GM12878 (cell line): ENCODE measurements at regions not wholly inside any gene's neighbourhood (a gene's known extent, or its start where the extent isn't known, plus 50 kb on each side); places are given as distances from the start of the nearest gene placed in this dataset.

Experiments
- ATAC-seq: fragments of 200-7000 bp; cut with Tn5 transposase; 3 replicates; pipeline ENCODE4 v1.9.1; 2020; ENCODE audit warnings: mild to moderate bottlenecking, moderate library complexity
- BruUV-seq: library from RNA; stranded (reverse); fragments of 400-500 nt; replicated peaks from 2 replicates; lab custom pipeline; 2021; lab: Mats Ljungman, UMichigan
- CTCF ChIA-PET: fragments of 300-600 bp; sonication (Branson Sonifier 250); formaldehyde crosslinking; extraction: SDS; loops from one replicate; lab custom pipeline; 2021; ENCODE audit warnings: inconsistent platforms; lab: Yijun Ruan, JAX
- POLR2A ChIA-PET: fragments of 350-600 bp; formaldehyde crosslinking; extraction: SDS; loops from one replicate; lab custom pipeline; 2021; ENCODE audit warnings: inconsistent platforms; lab: Charles Lee
- RAD21 ChIA-PET: fragments of 300-600 bp; sonication (Branson Sonifier 250); formaldehyde crosslinking; loops from one replicate; lab custom pipeline; 2023; ENCODE audit warnings: antibody characterized with exemption; ENCODE audit not compliant: unreplicated experiment; lab: Charles Lee
- SMC1A ChIA-PET: fragments of 300-600 bp; sonication (Branson Sonifier 250); formaldehyde crosslinking; loops from one replicate; lab custom pipeline; 2023; ENCODE audit not compliant: unreplicated experiment, uncharacterized antibody; lab: Charles Lee
- DNase-seq: peaks from one replicate; pipeline ENCODE4 v3.0.0-alpha.2; 2011; ENCODE audit warnings: low read depth, low spot score
- FAIRE-seq: peaks from 3 replicates; lab custom pipeline; 2011; peaks lifted over from hg19 to GRCh38; lab: Jason Lieb, UNC
- H2AFZ ChIP-seq: 2 replicates; pipeline ENCODE4 v1.6.0; 2011; ENCODE audit warnings: low read depth, low read length, control low read depth; ENCODE audit not compliant: control insufficient read depth
- H3K27ac ChIP-seq: 2 replicates; pipeline ENCODE4 v1.5.1; 2011; ENCODE audit warnings: control low read depth; ENCODE audit not compliant: control insufficient read depth, insufficient read depth
- H3K27me3 ChIP-seq, 2 experiments: replicated peaks in 1 of 2; 2 replicates each; pipeline versions ENCODE4 v1.6.0 to v1.6.1; 2011; ENCODE audit warnings: low read length in 1 of 2; ENCODE audit not compliant: control insufficient read depth in 2 of 2, insufficient read depth in 2 of 2
- H3K36me3 ChIP-seq, 2 experiments: 2 replicates each; pipeline ENCODE4 v1.5.1; 2011; ENCODE audit warnings: low read length in 1 of 2; ENCODE audit not compliant: control insufficient read depth in 2 of 2, insufficient read depth in 2 of 2
- H3K4me1 ChIP-seq: 2 replicates; pipeline ENCODE4 v1.6.1; 2011; ENCODE audit warnings: mild to moderate bottlenecking, low read length, moderate library complexity, mixed read lengths; ENCODE audit not compliant: control insufficient read depth, insufficient read depth
- H3K4me2 ChIP-seq: 2 replicates; pipeline ENCODE4 v1.6.0; 2011; ENCODE audit warnings: control low read depth; ENCODE audit not compliant: control insufficient read depth, insufficient read depth
- H3K4me3 ChIP-seq: fragments of 200-600 bp; sonication (generic); 2 replicates; pipeline ENCODE4 v1.5.1; 2016
- H3K79me2 ChIP-seq: 2 replicates; pipeline ENCODE4 v1.6.0; 2011; ENCODE audit warnings: low read length; ENCODE audit not compliant: control insufficient read depth, insufficient read depth
- H3K9ac ChIP-seq: 2 replicates; pipeline ENCODE4 v1.8.0; 2011; ENCODE audit warnings: low read length, control low read depth, mixed read lengths; ENCODE audit not compliant: control insufficient read depth, insufficient read depth
- H3K9me3 ChIP-seq: replicated peaks from 3 replicates; pipeline ENCODE4 v1.5.1; 2011; ENCODE audit warnings: mild to moderate bottlenecking, low read length; ENCODE audit not compliant: control insufficient read depth, insufficient read depth
- H4K20me1 ChIP-seq: 2 replicates; pipeline ENCODE4 v1.6.0; 2011; ENCODE audit not compliant: control insufficient read depth, insufficient read depth
- CREM ChIP-seq: IDR thresholded peaks from 2 replicates; pipeline ENCODE4 v1.6.1; 2014; ENCODE audit warnings: antibody characterized with exemption, low read depth
- EGR1 ChIP-seq, 2 experiments: IDR thresholded peaks; 1 replicate in 1 of 2; 2 replicates in 1 of 2; pipeline ENCODE4 v1.6.1; 2011 to 2012; ENCODE audit warnings: low read depth in 2 of 2, low read length in 2 of 2, borderline replicate concordance in 1 of 2, mild to moderate bottlenecking in 1 of 2, moderate library complexity in 1 of 2
- FOXK2 ChIP-seq: fragments of 450-650 bp; IDR thresholded peaks from 2 replicates; pipeline ENCODE4 v1.6.1; 2017; ENCODE audit warnings: mild to moderate bottlenecking, moderate library complexity
- IKZF1 ChIP-seq: fragments of 450-650 bp; conservative IDR thresholded peaks from 2 replicates; pipeline ENCODE4 v1.6.1; 2017; ENCODE audit warnings: antibody characterized with exemption, mild to moderate bottlenecking
- NFIC ChIP-seq: IDR thresholded peaks from 2 replicates; pipeline ENCODE4 v1.6.1; 2012; ENCODE audit warnings: low read depth, mild to moderate bottlenecking, inconsistent platforms, low read length, moderate library complexity
- NFYA ChIP-seq: IDR thresholded peaks from 2 replicates; pipeline ENCODE4 v1.6.1; 2011; ENCODE audit warnings: low read depth, mild to moderate bottlenecking, low read length, improper control_type of control experiment, borderline replicate concordance
- NFYB ChIP-seq: IDR thresholded peaks from 2 replicates; pipeline ENCODE4 v1.6.1; 2011; ENCODE audit warnings: low read depth, mild to moderate bottlenecking, low read length, improper control_type of control experiment, moderate library complexity; ENCODE audit not compliant: insufficient read depth
- PAX5 ChIP-seq: IDR thresholded peaks from 2 replicates; pipeline ENCODE4 v1.6.1; 2011; ENCODE audit warnings: low read depth, low read length, borderline replicate concordance
- PML ChIP-seq: IDR thresholded peaks from 2 replicates; pipeline ENCODE4 v1.6.1; 2012; ENCODE audit warnings: low read length, inconsistent platforms
- RAD21 ChIP-seq: IDR thresholded peaks from 2 replicates; pipeline ENCODE4 v1.6.1; 2011; ENCODE audit warnings: mild to moderate bottlenecking, low read depth, low read length, moderate library complexity; ENCODE audit not compliant: insufficient read depth
- RFX5 ChIP-seq: IDR thresholded peaks from 2 replicates; pipeline ENCODE4 v1.6.1; 2011; ENCODE audit warnings: low read depth, low read length, improper control_type of control experiment
- SMAD1 ChIP-seq: fragments of 450-650 bp; IDR thresholded peaks from 2 replicates; pipeline ENCODE4 v1.6.1; 2018; ENCODE audit warnings: mild to moderate bottlenecking, low read depth; ENCODE audit not compliant: partially characterized antibody
- SMAD5 ChIP-seq: IDR thresholded peaks from 2 replicates; pipeline ENCODE4 v1.6.1; 2016; ENCODE audit warnings: antibody characterized with exemption, low read depth
- ZNF207 ChIP-seq: fragments of 450-650 bp; IDR thresholded peaks from 2 replicates; pipeline ENCODE4 v1.6.1; 2014; ENCODE audit warnings: antibody characterized with exemption, mild to moderate bottlenecking, borderline replicate concordance
- ZNF274 ChIP-seq: IDR thresholded peaks from one replicate; pipeline ENCODE4 v1.8.0; 2011; ENCODE audit not compliant: insufficient read length, insufficient read depth
- WGBS: methylation state at CpG from one replicate; pipeline ENCODE4 v1.1.6; 2016; ENCODE audit warnings: low lambda C conversion rate; ENCODE audit not compliant: insufficient replicate concordance, insufficient coverage; ENCODE audit errors: missing lambda C conversion rate; 5-methylcytosine and 5-hydroxymethylcytosine counted together
- in situ Hi-C: fragments of 300-500 bp; cut with MboI; formaldehyde crosslinking; loops from 9 replicates; pipeline ENCODE4 v1.14.3; 2018; ENCODE audit warnings: mixed read lengths
- intact Hi-C: fragments of 100-400 bp; cut with micrococcal nuclease; formaldehyde crosslinking; loops from one replicate; pipeline ENCODE4 v1.14.2; 2022; ENCODE audit not compliant: unreplicated experiment
- TF ChIP-seq, protein P1 (sequence below): fragments of 450-650 bp; IDR thresholded peaks from 2 replicates; pipeline ENCODE4 v1.6.1; 2017; ENCODE audit warnings: mild to moderate bottlenecking, low read depth, inconsistent platforms; ENCODE audit not compliant: poor library complexity, severe bottlenecking

DNA sequence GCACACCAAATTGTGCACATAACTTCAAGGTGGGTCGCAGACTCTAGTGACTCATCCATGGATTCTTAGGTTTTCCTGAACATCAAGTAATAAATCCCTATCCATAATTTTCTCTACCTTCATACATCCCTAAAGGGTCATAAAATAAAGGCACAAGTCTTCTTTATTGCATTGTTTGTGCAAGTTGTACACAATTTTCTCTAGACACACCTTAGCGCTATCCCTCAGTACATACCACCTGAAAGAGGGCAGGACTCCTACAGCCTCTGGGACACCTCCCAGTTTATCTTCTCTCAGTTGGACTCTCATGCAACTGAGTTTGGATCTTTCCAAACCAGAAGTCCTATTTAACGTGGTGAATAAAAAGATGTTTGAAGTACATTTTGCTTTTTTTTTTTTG, 168.5 kb upstream of the BMP4 start:
- no peak for ATAC-seq
- 63% methylated on average over 3 of the region's 3 CpGs for WGBS
- no peaks in the 10 kb centered on the region for H3K9me3 ChIP-seq
- H3K79me2 ChIP-seq = no peaks in the 10 kb centered on the region
- H3K36me3 ChIP-seq = no peaks in the 10 kb centered on the region
- POLR2A ChIA-PET = no interaction called here
- no peak overlapping the region for H3K4me3 ChIP-seq
- CTCF ChIA-PET = no interaction called here
- BruUV-seq = no TSS peak
- in situ Hi-C loops = no loop called here
- no peaks in the 10 kb centered on the region for H3K4me1 ChIP-seq
- TF ChIP-seq ZNF207 (no peak), PML (no peak), NFYA (no peak), RAD21 (no peak), ZNF274 (no peak), IKZF1 (no peak), SMAD5 (no peak), SMAD1 (no peak), PAX5 (no peak)
- TF ChIP-seq, all 136 proteins: peak for 0
- H3K9ac ChIP-seq = no peak overlapping the region
- no peaks in the 10 kb centered on the region for H4K20me1 ChIP-seq
- SMC1A ChIA-PET = no interaction called here
- DNase-seq (no peak), FAIRE-seq (no peak)
- intact Hi-C loops = no loop called here
- H3K27ac ChIP-seq = no peak overlapping the region
- H3K4me2 ChIP-seq = no peak overlapping the region
- no peaks in the 10 kb centered on the region for H3K27me3 ChIP-seq
- H2AFZ ChIP-seq = no peak overlapping the region
- RAD21 ChIA-PET = no interaction called here

DNA sequence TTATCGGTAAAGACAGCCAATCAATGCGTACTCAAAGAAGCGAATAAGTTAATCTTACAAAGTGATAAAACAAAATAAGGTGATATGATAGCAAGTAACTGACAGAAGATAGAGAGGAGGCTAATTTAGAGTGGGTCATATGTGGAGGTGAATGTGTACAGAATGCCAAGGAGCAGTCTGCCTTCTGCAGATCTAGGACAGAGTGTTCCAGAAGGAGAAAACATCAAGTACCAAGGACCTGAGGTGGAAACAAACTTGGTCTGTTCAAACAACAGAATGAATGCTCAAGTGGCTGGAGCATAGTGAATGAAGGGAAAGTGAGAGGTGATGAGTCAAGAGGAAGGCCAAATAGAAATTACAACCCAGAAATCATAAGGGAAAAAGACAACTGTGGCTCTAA, 170.3 kb upstream of the BMP4 start:
- Histone ChIP-seq H3K36me3 (no peaks in the 10 kb centered on the region), H3K27ac (no peak overlapping the region), H4K20me1 (no peaks in the 10 kb centered on the region), H2AFZ (no peak overlapping the region), H3K9me3 (no peaks in the 10 kb centered on the region), H3K79me2 (no peaks in the 10 kb centered on the region), H3K4me2 (no peak overlapping the region), H3K4me3 (no peak overlapping the region), H3K9ac (no peak overlapping the region), H3K27me3 (no peaks in the 10 kb centered on the region), H3K4me1 (no peaks in the 10 kb centered on the region)
- in situ Hi-C loops (no loop called here), intact Hi-C loops (no loop called here)
- RAD21 ChIA-PET = no interaction called here
- DNase-seq (no peak), FAIRE-seq (no peak), ATAC-seq (no peak)
- BruUV-seq = no TSS peak
- SMC1A ChIA-PET = no interaction called here
- WGBS = 65% methylated on average over 3 of the region's 3 CpGs
- CTCF ChIA-PET = no interaction called here
- TF ChIP-seq, protein P1, sequence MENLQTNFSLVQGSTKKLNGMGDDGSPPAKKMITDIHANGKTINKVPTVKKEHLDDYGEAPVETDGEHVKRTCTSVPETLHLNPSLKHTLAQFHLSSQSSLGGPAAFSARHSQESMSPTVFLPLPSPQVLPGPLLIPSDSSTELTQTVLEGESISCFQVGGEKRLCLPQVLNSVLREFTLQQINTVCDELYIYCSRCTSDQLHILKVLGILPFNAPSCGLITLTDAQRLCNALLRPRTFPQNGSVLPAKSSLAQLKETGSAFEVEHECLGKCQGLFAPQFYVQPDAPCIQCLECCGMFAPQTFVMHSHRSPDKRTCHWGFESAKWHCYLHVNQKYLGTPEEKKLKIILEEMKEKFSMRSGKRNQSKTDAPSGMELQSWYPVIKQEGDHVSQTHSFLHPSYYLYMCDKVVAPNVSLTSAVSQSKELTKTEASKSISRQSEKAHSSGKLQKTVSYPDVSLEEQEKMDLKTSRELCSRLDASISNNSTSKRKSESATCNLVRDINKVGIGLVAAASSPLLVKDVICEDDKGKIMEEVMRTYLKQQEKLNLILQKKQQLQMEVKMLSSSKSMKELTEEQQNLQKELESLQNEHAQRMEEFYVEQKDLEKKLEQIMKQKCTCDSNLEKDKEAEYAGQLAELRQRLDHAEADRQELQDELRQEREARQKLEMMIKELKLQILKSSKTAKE = no peak
- TF ChIP-seq FOXK2 = no peak
- no peak for TF ChIP-seq NFIC
- TF ChIP-seq CREM = no peak
- no peak for TF ChIP-seq RFX5
- no peak for TF ChIP-seq EGR1 (IDR thresholded peaks at IDR 0.05; ENCODE audit: borderline replicate concordance in 1 of 2, low read depth in 2 of 2, low read length in 2 of 2)
- no peak for TF ChIP-seq NFYB
- POLR2A ChIA-PET = no interaction called here
